ENCODE measurements at regions not wholly inside any gene's neighbourhood (a gene's known extent, or its start where the extent isn't known, plus 50 kb on each side); places are given as distances from the start of the nearest gene placed in this dataset.

DNA sequence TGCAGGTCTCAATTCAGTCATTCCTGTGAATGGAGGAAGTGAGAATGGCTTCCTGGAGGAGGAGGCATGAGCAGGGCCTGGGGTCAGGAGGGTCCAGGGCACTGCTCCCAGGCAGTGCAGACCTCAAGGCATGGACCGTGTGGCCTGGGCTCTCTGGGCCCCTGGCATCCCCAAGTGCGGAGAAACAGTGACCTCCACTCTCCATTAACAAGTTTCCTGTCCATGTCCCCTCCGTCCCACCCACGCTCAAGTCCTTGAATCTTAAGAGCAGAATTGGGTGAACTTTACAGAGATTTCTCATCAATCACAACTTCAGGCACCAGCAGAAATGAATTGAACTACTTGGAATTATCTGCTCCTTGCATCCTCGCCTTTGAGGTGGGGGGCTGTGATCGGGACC lies 211.1 kb downstream of the NPHP4 start:
- WGBS, 2 donors (ENCODE audit: low coverage in 1 of 2): 78% methylated on average over 6 of the region's 6 CpGs; no CpG with 5 or more reads in 1 of the 2 donors
- H3K4me3 ChIP-seq: no peak overlapping the region
- in situ Hi-C loops (cut with MboI; ENCODE audit: low pct_ligation_motif_present in 1 of 4, low pct_unique_long_range_greater_than_20kb in 1 of 4, low sequenced_read_pairs in 3 of 4) (no loop called here), intact Hi-C loops (cut with DNase I; ENCODE audit: low total_unique reads) (no loop called here)
- no peaks in the 10 kb centered on the region for H3K27me3 ChIP-seq
- no peak for TF ChIP-seq POLR2AphosphoS5 (IDR thresholded peaks at IDR 0.05)
- TF ChIP-seq POLR2A (IDR thresholded peaks at IDR 0.05): no peak
- no peak for TF ChIP-seq EP300 (IDR thresholded peaks at IDR 0.05; ENCODE audit: low read depth)
- TF ChIP-seq, protein P1, sequence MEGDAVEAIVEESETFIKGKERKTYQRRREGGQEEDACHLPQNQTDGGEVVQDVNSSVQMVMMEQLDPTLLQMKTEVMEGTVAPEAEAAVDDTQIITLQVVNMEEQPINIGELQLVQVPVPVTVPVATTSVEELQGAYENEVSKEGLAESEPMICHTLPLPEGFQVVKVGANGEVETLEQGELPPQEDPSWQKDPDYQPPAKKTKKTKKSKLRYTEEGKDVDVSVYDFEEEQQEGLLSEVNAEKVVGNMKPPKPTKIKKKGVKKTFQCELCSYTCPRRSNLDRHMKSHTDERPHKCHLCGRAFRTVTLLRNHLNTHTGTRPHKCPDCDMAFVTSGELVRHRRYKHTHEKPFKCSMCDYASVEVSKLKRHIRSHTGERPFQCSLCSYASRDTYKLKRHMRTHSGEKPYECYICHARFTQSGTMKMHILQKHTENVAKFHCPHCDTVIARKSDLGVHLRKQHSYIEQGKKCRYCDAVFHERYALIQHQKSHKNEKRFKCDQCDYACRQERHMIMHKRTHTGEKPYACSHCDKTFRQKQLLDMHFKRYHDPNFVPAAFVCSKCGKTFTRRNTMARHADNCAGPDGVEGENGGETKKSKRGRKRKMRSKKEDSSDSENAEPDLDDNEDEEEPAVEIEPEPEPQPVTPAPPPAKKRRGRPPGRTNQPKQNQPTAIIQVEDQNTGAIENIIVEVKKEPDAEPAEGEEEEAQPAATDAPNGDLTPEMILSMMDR (IDR thresholded peaks at IDR 0.05): no peak
- H3K27ac ChIP-seq: no peak overlapping the region
- no peaks in the 10 kb centered on the region for H3K9me3 ChIP-seq
- DNase-seq: no peak
- no peaks in the 10 kb centered on the region for H3K4me1 ChIP-seq
- no peaks in the 10 kb centered on the region for H3K36me3 ChIP-seq

DNA sequence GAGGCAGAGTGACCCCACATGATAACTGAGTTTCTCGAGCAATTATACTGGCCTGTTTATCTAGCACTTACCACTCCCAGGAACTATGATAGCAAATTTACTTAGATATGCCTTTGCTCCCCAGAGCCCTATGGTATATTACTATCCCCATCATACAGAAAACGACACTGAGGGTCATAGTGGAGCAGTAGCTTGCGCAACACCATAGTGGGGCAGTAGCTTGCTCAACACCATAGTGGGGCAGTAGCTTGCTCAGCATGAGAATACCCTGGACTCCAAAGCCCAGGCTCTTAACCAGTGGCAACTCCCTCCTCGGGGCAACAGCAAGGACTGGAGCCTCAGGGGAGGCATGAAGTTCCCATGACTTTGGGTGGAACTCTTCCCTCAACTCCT lies 211.9 kb downstream of the NPHP4 start:
- intact Hi-C loops (cut with DNase I; ENCODE audit: low total_unique reads) (no loop called here), in situ Hi-C loops (cut with MboI; ENCODE audit: low pct_ligation_motif_present in 1 of 4, low pct_unique_long_range_greater_than_20kb in 1 of 4, low sequenced_read_pairs in 3 of 4) (no loop called here)
- no peak for DNase-seq
- no peaks in the 10 kb centered on the region for H3K36me3 ChIP-seq
- no peak overlapping the region for H3K27ac ChIP-seq
- TF ChIP-seq EP300 (IDR thresholded peaks at IDR 0.05; ENCODE audit: low read depth): no peak
- TF ChIP-seq, protein P1 (IDR thresholded peaks at IDR 0.05): no peak
- TF ChIP-seq POLR2AphosphoS5 (IDR thresholded peaks at IDR 0.05): no peak
- H3K9me3 ChIP-seq: no peaks in the 10 kb centered on the region
- H3K27me3 ChIP-seq: no peaks in the 10 kb centered on the region
- WGBS, 2 donors (ENCODE audit: low coverage in 1 of 2): 72% methylated on average over 4 of the region's 4 CpGs; no CpG with 5 or more reads in 1 of the 2 donors
- no peak overlapping the region for H3K4me3 ChIP-seq
- no peaks in the 10 kb centered on the region for H3K4me1 ChIP-seq

DNA sequence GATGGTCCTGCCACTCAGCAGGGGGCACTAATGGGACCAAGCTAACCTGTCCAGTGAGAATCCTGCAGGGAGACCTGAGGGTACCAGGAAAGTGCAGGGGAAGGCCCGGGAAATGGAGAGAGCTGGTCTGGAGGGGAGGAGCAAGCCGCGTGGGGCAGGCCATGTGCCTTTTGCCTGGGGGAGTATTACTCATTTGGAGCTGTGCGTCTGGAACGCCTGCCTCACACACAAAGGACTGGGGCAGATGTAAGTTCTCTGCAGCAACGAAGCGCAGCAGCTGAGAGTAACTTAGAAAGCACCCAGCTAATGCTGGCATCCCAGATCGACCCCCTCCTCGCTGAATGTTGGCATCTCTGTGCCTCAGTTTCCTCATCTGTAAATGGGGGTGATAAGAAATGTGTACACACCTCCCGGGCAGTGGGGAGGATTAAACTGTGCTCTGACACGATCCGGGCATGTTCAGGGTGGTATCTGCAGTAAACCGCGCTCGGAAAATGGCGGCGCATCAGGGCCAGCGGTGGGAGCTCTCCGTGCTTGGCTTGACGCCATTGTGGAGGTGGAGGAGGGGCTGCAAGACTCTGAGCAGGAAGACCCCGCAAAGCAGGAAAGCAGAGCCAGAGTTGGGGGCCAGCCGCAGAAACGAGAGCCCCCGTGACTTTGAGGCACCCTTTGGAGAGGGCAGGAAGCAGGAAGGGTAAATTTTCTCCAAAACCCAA lies 212.5 kb downstream of the NPHP4 start:
- no peak overlapping the region for H3K27ac ChIP-seq
- no peaks in the 10 kb centered on the region for H3K9me3 ChIP-seq
- no peak overlapping the region for H3K4me3 ChIP-seq
- H3K36me3 ChIP-seq: no peaks in the 10 kb centered on the region
- no peak for DNase-seq
- no peaks in the 10 kb centered on the region for H3K27me3 ChIP-seq
- H3K4me1 ChIP-seq: no peaks in the 10 kb centered on the region
- intact Hi-C loops (cut with DNase I; ENCODE audit: low total_unique reads) (no loop called here), in situ Hi-C loops (cut with MboI; ENCODE audit: low pct_ligation_motif_present in 1 of 4, low pct_unique_long_range_greater_than_20kb in 1 of 4, low sequenced_read_pairs in 3 of 4) (no loop called here)
- TF ChIP-seq, protein P1 (IDR thresholded peaks at IDR 0.05): no peak
- no peak for TF ChIP-seq POLR2A (IDR thresholded peaks at IDR 0.05)
- TF ChIP-seq EP300 (IDR thresholded peaks at IDR 0.05; ENCODE audit: low read depth): no peak
- no peak for TF ChIP-seq POLR2AphosphoS5 (IDR thresholded peaks at IDR 0.05)
- 84 to 88% methylated on average over 7 to 24 of the region's 24 CpGs for WGBS, 2 donors (ENCODE audit: low coverage in 1 of 2)

DNA sequence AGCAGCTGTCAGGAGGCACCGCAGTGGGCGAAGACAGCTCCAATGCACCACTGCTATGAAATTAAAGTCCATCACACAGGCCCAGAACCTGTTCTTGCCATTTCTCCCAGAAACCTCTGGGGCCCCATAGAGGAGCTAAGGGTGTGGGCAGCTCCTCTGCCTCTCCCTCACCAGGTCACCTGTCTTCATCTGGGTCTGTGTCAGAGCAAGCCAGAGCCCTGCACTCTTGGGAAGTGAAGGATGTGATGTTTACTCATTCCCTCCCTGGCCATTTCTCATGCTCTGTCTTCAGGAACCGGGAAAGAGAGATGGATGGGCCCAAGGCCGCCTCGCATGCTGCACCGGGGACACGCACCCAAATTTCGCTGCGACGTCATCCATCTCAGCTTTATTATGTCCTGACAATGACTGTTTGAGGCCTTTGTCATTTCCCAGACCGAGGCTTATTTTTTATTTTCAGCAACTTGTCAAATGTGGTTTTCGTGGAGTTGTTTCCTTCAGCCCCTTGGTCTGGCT lies 216.1 kb downstream of the NPHP4 start:
- WGBS, 2 donors (ENCODE audit: low coverage in 1 of 2): 70 to 78% methylated on average over 3 to 12 of the region's 12 CpGs
- Histone ChIP-seq H3K9me3 (no peaks in the 10 kb centered on the region), H3K27me3 (peaks cover 4% of the 10 kb centered on the region), H3K4me3 (no peak overlapping the region), H3K36me3 (no peaks in the 10 kb centered on the region), H3K4me1 (peaks cover 0 to 1% (median 0%) of the 10 kb centered on the region in 4 donors), H3K27ac (no peak overlapping the region)
- intact Hi-C loops (cut with DNase I; ENCODE audit: low total_unique reads) (no loop called here), in situ Hi-C loops (cut with MboI; ENCODE audit: low pct_ligation_motif_present in 1 of 4, low pct_unique_long_range_greater_than_20kb in 1 of 4, low sequenced_read_pairs in 3 of 4) (no loop called here)
- TF ChIP-seq POLR2A (IDR thresholded peaks at IDR 0.05) (no peak), EP300 (IDR thresholded peaks at IDR 0.05; ENCODE audit: low read depth) (no peak), POLR2AphosphoS5 (IDR thresholded peaks at IDR 0.05) (no peak)
- TF ChIP-seq, protein P1 (IDR thresholded peaks at IDR 0.05): no peak
- DNase-seq: no peak
